ENCODE measurements at regions not wholly inside any gene's neighbourhood (a gene's known extent, or its start where the extent isn't known, plus 50 kb on each side); places are given as distances from the start of the nearest gene placed in this dataset.

DNA sequence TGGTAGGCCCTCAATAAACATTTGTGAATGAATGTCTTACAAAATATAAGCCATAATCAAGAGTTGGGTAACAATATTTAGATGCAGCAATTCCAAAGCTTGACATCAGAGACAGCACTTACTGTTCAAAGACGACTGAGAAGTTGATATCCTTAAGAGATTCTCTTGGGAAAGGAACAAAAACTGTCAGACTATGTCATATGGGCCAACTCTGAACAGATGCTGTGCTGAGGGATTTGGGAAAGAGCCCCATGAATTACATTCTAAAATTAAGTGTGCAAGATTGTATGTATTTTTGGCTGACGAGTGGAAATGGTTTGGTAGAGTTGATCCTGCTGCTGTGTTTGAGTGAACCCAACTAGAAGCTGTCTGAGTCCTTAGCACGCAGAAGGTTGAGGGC lies 250.7 kb upstream of the LINC00305 start:
- BruUV-seq (replicated peaks), result no TSS peak

DNA sequence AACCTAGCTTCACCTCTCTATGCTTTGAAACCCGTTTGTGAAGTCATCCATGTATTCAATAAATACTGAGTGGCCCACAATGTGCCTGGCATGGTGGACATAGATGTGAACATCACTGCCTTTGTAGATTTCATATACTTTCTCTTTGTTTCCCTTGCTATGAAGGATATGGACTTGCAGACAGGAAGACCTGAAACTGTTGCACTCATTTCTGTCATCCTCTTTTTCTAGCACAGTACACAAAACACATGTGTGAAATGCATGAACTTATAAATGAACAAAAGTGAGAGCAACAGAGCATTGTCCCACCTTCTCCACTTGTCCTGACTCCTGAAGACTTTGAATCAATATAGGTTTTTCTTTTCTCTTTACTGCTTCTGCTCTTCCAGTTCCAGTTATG lies 249.4 kb upstream of the LINC00305 start:
- Histone ChIP-seq H3K79me2 (ENCODE audit: insufficient read depth, low read depth, low read length) (no peaks in the 10 kb centered on the region), H3K27ac (ENCODE audit: low read depth, low read length, poor library complexity, severe bottlenecking) (no peak overlapping the region), H3K4me3 (ENCODE audit: low read depth, low read length, poor library complexity, severe bottlenecking) (no peak overlapping the region), H3K4me1 (ENCODE audit: insufficient read depth, low read length, poor library complexity, severe bottlenecking) (no peaks in the 10 kb centered on the region), H2AFZ (ENCODE audit: low read length) (no peak overlapping the region), H3K36me3 (ENCODE audit: insufficient read depth, low read length) (no peaks in the 10 kb centered on the region), H3K4me2 (ENCODE audit: low read length) (no peak overlapping the region), H3K9me2 (ENCODE audit: insufficient read depth, low read length) (no peaks in the 10 kb centered on the region), H3K9me3 (ENCODE audit: low read length) (no peaks in the 10 kb centered on the region), H4K20me1 (ENCODE audit: insufficient read depth, low read length) (no peaks in the 10 kb centered on the region)
- ChIA-PET CTCF (ENCODE audit: unreplicated experiment) (no interaction called here), POLR2A (no interaction called here)
- intact Hi-C loops (cut with micrococcal nuclease; ENCODE audit: unreplicated experiment), result no loop called here
- no peak for DNase-seq (ENCODE audit: low spot score)
- BruUV-seq (replicated peaks), result no TSS peak
- TF ChIP-seq CTCF (conservative IDR thresholded peaks at IDR 0.05; ENCODE audit: low read length) (no peak), EZH2phosphoT487 (IDR thresholded peaks at IDR 0.05; ENCODE audit: borderline replicate concordance, low read depth, low read length) (no peak)

More for the DNA sequence above, 250.7 kb upstream of the LINC00305 start:
- Histone ChIP-seq H3K79me2 (ENCODE audit: insufficient read depth, low read depth, low read length) (no peaks in the 10 kb centered on the region), H3K9me2 (ENCODE audit: insufficient read depth, low read length) (no peaks in the 10 kb centered on the region), H3K4me1 (ENCODE audit: insufficient read depth, low read length, poor library complexity, severe bottlenecking) (no peaks in the 10 kb centered on the region), H3K4me3 (ENCODE audit: low read depth, low read length, poor library complexity, severe bottlenecking) (no peak overlapping the region), H3K9me3 (ENCODE audit: low read length) (no peaks in the 10 kb centered on the region), H3K4me2 (ENCODE audit: low read length) (no peak overlapping the region), H3K27ac (ENCODE audit: low read depth, low read length, poor library complexity, severe bottlenecking) (no peak overlapping the region), H4K20me1 (ENCODE audit: insufficient read depth, low read length) (no peaks in the 10 kb centered on the region), H2AFZ (ENCODE audit: low read length) (no peak overlapping the region), H3K36me3 (ENCODE audit: insufficient read depth, low read length) (no peaks in the 10 kb centered on the region)
- POLR2A ChIA-PET, result interaction anchor here (0.6 kb wide), 1 partner anchor 171 kb away, joined by 3 read pairs; no protein-coding TSS in a partner anchor
- CTCF ChIA-PET (ENCODE audit: unreplicated experiment), result no interaction called here
- TF ChIP-seq CTCF (conservative IDR thresholded peaks at IDR 0.05; ENCODE audit: low read length), result no peak
- TF ChIP-seq EZH2phosphoT487 (IDR thresholded peaks at IDR 0.05; ENCODE audit: borderline replicate concordance, low read depth, low read length), result no peak
- DNase-seq (ENCODE audit: low spot score), result no peak
- intact Hi-C loops (cut with micrococcal nuclease; ENCODE audit: unreplicated experiment), result no loop called here

- BruUV-seq (replicated peaks), result no TSS peak
- POLR2A ChIA-PET, result interaction anchor here (0.5 kb wide), 1 partner anchor 1358 kb away, joined by 3 read pairs; no protein-coding TSS in a partner anchor
Observed at GRCh38 chr18:64392202-64392601, 243.3 kb upstream of the LINC00305 start.

More at GRCh38 chr18:64392202-64392601, 243.3 kb upstream of the LINC00305 start:
- Histone ChIP-seq H3K4me3 (ENCODE audit: low read depth, low read length, poor library complexity, severe bottlenecking) (no peak overlapping the region), H3K4me2 (ENCODE audit: low read length) (no peak overlapping the region), H3K36me3 (ENCODE audit: insufficient read depth, low read length) (no peaks in the 10 kb centered on the region), H3K79me2 (ENCODE audit: insufficient read depth, low read depth, low read length) (no peaks in the 10 kb centered on the region), H2AFZ (ENCODE audit: low read length) (no peak overlapping the region), H3K9me2 (ENCODE audit: insufficient read depth, low read length) (no peaks in the 10 kb centered on the region), H4K20me1 (ENCODE audit: insufficient read depth, low read length) (no peaks in the 10 kb centered on the region), H3K27ac (ENCODE audit: low read depth, low read length, poor library complexity, severe bottlenecking) (no peak overlapping the region), H3K4me1 (ENCODE audit: insufficient read depth, low read length, poor library complexity, severe bottlenecking) (no peaks in the 10 kb centered on the region), H3K9me3 (ENCODE audit: low read length) (no peaks in the 10 kb centered on the region)
- TF ChIP-seq CTCF (conservative IDR thresholded peaks at IDR 0.05; ENCODE audit: low read length) (no peak), EZH2phosphoT487 (IDR thresholded peaks at IDR 0.05; ENCODE audit: borderline replicate concordance, low read depth, low read length) (no peak)
- DNase-seq (ENCODE audit: low spot score), result no peak
- CTCF ChIA-PET (ENCODE audit: unreplicated experiment), result no interaction called here
- intact Hi-C loops (cut with micrococcal nuclease; ENCODE audit: unreplicated experiment), result no loop called here
